Uterus (tissue), 2 donors: ENCODE measurements at regions not wholly inside any gene's neighbourhood (a gene's known extent, or its start where the extent isn't known, plus 50 kb on each side); places are given as distances from the start of the nearest gene placed in this dataset.

Experiments
- POLR2A ChIP-seq, 2 donors: fragments of 450-650 bp; IDR thresholded peaks; one replicate each; pipeline ENCODE4 v1.6.1; 2016; ENCODE audit warnings: antibody characterized with exemption in 2 of 2, mild to moderate bottlenecking in 1 of 2, moderate library complexity in 1 of 2
- TF ChIP-seq, protein P1 (sequence below), 4 experiments: fragments of 200-600 bp in 2 of 4; fragments of 450-650 bp in 2 of 4; sonication (generic) in 2 of 4; IDR thresholded peaks; one replicate each; pipeline ENCODE4 v1.5.1; 2016 to 2019; ENCODE audit warnings: antibody characterized with exemption in 4 of 4, mild to moderate bottlenecking in 2 of 4, moderate library complexity in 1 of 4

GRCh38 chr1:232553809-232554208 is 76.1 kb downstream of the SIPA1L2 start:
- TF ChIP-seq POLR2A (IDR thresholded peaks at IDR 0.05): no peak
- TF ChIP-seq, protein P1, sequence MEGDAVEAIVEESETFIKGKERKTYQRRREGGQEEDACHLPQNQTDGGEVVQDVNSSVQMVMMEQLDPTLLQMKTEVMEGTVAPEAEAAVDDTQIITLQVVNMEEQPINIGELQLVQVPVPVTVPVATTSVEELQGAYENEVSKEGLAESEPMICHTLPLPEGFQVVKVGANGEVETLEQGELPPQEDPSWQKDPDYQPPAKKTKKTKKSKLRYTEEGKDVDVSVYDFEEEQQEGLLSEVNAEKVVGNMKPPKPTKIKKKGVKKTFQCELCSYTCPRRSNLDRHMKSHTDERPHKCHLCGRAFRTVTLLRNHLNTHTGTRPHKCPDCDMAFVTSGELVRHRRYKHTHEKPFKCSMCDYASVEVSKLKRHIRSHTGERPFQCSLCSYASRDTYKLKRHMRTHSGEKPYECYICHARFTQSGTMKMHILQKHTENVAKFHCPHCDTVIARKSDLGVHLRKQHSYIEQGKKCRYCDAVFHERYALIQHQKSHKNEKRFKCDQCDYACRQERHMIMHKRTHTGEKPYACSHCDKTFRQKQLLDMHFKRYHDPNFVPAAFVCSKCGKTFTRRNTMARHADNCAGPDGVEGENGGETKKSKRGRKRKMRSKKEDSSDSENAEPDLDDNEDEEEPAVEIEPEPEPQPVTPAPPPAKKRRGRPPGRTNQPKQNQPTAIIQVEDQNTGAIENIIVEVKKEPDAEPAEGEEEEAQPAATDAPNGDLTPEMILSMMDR (IDR thresholded peaks at IDR 0.05): no peak
